ENCODE measurements at regions not wholly inside any gene's neighbourhood (a gene's known extent, or its start where the extent isn't known, plus 50 kb on each side); places are given as distances from the start of the nearest gene placed in this dataset.

DNA sequence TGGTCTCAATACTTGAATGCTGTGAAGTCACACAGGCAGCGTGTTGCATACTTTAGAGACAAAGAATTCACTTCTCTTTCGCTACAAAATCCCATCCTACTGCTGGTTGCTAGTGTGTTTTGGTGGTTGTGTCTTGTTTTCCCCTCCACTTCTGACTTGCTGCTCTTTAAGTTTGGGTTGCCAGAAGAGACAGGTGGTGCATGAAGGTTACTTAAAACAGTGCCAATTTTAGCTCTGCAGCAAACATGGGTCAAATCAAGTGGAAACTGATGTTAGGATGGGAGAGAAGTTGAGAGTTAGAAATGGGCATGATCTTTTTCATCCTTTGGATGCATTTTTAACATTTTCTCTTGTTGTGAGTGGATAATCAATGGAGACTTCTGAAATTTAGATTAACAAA is 136.2 kb upstream of the KCNH7 start:
- no peak for ATAC-seq

DNA sequence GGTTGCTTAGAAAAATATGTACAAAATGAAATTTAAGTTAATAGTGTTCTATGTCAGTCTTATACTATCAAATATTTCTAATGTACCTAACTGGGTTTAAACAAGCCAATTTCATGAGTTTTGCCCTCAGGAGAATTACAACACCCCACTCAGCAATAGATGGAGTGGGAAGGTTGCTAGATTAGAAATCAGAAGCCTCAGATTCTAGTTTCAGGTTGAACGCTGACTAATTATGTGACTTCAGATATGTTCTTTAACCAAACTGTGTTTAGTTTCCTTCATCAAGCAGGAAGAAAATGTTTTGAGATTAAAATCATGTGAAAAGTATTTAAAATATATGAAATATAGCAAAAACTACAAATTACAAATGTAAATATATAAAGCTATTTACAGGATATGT is 133.8 kb upstream of the KCNH7 start:
- DNase-seq (ENCODE audit: low spot score) (no peak), ATAC-seq (no peak)

More for the DNA sequence above, 136.2 kb upstream of the KCNH7 start:
- no peak for DNase-seq (ENCODE audit: low spot score)

DNA sequence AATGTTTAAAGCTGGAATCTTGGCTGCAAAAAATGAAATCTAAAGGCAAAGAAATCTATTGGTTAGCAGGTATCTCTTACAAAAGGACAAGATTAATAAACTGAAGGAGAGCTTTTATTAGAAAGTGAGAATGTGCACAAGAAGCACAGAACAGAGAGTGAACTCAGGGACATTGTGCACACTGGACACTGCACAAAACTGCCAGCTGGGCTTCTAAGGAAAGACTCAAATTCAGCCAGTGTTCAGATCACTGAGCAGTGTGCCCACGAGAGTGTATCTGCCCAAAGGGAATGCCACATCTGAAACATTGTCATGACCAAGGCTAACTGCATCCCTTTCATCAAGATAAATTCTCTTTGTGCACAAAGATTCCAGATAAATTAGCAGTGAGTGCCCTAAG is 129.7 kb upstream of the KCNH7 start:
- DNase-seq (ENCODE audit: low spot score) (no peak), ATAC-seq (no peak)

DNA sequence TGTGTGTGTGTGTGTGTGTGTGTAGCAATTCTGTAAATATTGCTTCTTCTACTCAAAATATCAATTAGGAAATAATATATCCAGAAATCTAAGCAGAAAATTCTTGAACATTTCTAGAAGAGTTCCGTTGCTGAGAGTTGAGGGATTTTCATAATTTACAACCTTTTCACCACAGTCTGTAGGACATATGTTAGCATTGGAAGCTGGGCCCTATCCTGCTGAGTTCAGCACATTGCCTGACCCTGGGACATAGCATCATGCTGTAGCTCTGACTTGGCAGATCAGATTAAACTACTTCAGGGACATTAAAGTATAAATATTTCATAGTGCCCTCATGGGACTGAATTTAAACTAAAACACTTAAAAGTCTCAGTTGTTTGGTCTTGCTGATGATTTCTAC is 129.2 kb upstream of the KCNH7 start:
- no peak for DNase-seq (ENCODE audit: low spot score)
- no peak for ATAC-seq

DNA sequence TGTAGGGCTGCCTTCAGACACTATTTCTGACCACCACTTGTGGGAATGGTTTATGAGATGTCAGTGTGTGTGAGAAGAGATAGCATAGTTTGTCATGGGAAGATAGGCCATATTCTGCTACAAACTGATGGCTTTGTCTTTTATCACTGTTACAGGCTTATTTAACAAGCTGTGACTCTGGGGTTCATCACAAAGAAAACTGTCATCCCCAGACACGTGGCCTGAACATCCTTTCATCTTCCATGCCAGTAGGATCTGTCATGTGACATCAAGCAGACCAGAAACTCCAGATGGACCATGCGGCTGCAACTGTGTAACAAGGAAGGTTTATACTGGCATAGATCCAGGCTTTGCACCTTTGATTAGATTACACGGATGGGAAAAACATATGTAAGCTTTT is 128.6 kb upstream of the KCNH7 start:
- ATAC-seq = no peak

DNA sequence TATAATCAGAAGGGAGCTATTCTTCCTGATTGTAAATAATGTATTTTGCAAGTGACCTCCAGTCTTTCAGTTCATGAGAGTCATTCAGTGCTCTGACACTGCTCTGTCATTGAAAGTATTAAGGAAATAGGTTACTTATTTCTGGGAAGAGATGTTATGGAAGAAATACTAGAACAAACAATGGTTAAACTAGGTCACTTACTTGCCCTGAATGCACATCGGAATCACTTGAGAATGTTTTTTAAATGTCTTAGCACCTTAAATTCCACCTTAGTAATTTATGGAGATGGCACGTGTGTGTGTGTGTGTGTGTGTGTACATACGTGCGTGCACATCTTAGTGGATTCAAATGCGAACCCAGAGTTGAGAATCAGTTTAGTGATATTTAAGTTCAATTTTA is 126.6 kb upstream of the KCNH7 start:
- DNase-seq (ENCODE audit: low spot score) (no peak), ATAC-seq (no peak)

More for the DNA sequence above, 128.6 kb upstream of the KCNH7 start:
- DNase-seq (ENCODE audit: low spot score) = no peak

DNA sequence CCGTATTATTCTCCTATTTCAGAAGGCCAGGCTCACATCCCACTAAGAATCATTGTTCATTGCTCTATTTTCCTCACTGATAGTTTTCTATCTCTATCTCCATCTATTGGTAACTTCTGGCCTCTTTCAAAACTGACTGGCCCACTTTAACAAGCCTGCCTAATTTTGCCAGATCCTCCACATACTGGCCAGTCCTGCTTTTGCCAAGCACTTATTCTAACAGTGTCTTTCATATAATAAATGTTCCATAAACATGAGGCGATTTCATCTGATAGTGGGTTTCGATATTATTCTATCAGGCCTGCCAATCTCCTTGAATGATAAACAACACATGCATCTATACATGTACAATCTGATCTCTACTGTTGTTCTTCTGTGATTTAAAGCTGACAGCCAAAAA is 125.9 kb upstream of the KCNH7 start:
- DNase-seq (ENCODE audit: low spot score) = no peak
- no peak for ATAC-seq

DNA sequence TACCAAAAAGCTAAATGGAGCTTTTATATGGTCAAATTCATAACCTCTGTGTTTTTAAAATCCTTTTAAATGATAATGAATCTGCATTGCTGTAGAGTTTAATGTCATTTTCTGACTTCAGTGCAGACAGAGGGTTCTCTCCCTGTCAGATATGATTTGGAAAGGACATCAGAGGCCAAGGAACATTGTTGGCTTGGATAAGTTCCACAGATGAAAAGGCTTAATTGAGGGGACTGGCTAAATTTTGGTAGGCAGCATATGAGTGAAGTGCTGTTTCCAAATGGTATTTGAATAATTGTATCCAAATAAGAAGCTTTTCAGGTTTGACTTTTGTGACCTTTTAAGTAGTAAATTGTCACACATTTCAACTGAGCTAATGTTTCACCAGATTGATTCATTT is 124.6 kb upstream of the KCNH7 start:
- ATAC-seq (no peak), DNase-seq (ENCODE audit: low spot score) (no peak)

DNA sequence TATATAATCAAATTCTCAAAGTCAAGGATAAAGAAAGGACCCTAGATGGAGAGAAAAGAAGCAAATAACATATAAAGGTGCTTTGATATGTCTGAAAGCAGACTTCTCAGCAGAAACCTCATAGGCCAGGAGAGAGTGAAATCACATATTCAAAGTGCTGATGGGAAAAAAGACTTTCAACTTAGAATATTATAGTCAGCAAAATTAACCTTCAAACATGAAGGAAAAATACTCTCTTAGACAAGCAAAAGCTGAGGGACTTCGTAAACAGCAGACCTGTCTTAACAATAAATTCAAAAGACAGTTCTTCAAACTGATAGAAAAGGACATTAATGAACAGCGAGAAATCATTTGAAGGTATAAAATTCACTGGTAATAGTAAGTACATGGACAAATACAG is 107.2 kb upstream of the KCNH7 start:
- ATAC-seq = no peak

DNA sequence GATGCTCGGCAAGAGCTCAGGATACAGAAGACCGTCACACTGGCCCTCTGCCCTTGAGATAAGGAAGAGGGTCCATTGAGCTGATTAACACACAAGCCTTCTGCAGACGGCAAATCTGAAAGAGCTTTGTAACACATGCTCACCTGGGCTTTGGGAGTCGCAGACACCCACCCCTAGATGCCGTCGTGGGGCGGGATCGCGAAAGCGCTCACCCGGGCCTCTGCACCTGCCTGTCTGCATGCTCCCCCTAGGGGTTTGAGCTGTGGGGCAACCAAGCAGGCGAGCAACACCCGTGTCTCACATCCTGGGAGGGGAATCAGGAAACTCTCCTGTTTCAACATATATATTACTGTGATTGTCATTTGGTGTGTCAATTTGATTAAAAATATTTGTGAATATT is 99.8 kb upstream of the KCNH7 start:
- ATAC-seq (no peak), DNase-seq (ENCODE audit: low spot score) (no peak)

More for the DNA sequence above, 107.2 kb upstream of the KCNH7 start:
- DNase-seq (ENCODE audit: low spot score) = no peak

DNA sequence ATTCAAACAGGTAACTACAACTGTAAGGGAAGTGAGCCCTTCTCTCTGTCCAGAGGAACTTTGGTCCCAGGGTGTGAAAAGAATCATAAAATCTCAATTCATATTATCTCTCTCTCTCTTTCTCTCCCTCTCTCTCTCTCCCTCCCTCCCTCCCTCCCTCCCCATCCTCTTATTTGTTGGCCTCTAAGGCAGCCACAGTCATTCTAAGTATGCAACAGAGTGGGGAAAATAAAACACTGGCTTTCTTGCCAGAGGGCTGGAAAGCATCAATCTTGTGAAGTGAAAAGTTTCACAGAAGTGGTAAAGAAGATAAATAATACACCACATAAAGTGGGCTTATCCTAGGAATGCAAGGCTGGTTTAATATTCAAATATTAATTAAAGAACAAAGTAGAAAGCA is 95.6 kb upstream of the KCNH7 start:
- no peak for DNase-seq (ENCODE audit: low spot score)
- ATAC-seq = no peak

DNA sequence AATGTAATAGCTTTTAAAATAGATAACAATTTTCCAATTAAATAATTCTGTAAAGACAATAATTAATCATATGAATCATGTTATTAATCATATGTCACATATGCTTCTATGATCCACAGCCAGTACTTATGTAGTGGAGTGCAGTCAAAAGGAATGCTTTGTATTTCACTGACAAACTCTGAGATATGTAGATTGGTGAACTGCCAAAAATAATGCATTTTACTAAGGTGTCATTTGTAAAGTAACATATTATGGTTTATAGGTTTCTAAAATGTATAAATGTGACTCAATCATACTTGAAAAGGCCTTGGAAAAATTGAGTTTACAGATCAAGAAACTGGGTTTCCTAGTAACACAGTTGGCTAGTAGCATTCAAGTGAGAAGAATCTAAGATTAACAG is 93.8 kb upstream of the KCNH7 start:
- no peak for DNase-seq (ENCODE audit: low spot score)
- no peak for ATAC-seq

DNA sequence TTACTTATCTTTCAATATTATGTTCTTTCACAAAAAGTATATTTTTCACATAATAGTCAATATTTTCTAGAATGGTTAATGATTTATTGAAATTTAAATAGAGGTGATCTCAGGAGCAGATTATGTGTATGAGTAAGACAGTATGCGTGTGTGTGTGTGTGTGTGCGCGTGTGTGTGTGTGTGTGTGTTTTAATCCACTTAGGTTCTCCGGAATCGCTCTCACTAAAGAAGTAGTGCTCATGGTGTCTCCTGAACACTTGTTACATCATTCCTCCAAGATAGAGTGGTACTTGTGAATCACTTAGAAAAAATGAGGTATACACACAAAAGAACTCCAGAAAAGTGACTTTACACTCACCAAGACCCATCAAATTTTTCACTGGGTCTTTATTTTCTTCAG is 91.0 kb upstream of the KCNH7 start:
- DNase-seq (ENCODE audit: low spot score) (no peak), ATAC-seq (no peak)

DNA sequence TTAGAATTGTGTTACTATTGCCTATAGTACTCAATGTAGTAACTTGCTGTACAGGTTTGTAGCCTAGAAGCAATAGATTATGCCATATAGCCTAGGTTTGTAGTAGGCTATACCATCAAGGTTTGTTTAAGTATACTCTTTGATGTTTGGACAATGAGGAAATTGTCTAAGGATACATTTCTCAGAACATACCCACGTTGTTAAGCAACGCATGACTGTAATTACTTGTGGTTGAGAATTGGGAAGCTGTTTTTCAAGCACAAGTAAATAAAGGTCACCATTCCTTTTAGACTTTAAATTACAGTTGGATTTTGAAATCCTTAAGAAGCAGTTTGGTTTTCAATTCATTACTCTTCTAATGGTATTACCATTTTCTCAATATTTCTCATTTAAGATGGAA is 89.8 kb upstream of the KCNH7 start:
- ATAC-seq (no peak), DNase-seq (ENCODE audit: low spot score) (no peak)

DNA sequence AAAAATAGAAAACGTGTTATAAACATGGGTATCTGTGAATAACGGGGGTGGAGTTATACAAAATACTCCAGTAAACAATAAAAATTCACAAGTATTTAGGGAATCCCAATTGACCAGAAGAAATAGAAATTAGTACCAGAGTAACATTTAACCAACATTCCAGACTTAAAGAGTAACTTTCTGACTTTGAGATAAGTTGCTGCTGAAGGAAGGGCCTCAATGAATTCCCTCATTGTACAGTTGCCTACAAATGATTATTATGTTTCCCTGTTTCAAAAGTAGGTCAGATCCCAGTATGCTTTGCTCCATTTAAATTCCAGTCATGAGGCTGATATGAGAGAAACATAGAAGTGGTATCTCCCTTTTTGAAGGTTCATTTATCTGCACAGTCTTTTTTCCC is 88.3 kb upstream of the KCNH7 start:
- DNase-seq (ENCODE audit: low spot score) = no peak
- no peak for ATAC-seq

DNA sequence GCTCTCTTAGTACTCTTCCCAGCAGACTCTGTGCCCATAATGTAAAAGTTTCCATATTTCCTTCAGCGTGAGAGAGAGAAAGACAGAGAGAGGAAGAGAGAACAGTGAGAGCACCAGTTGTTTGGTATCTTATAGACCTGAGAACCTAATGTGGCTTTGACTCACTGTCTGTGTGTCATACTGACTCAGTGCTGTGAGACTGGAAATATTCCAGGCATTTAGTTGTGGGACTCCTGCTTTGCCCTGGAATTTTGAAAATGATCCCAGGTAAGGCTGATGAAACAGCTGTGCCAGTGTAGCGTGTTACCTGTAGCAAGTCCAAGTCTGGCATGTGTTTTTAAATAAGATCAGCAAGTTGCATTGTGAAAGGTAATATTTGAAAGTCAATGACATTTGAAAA is 87.9 kb upstream of the KCNH7 start:
- ATAC-seq (no peak), DNase-seq (ENCODE audit: low spot score) (no peak)

DNA sequence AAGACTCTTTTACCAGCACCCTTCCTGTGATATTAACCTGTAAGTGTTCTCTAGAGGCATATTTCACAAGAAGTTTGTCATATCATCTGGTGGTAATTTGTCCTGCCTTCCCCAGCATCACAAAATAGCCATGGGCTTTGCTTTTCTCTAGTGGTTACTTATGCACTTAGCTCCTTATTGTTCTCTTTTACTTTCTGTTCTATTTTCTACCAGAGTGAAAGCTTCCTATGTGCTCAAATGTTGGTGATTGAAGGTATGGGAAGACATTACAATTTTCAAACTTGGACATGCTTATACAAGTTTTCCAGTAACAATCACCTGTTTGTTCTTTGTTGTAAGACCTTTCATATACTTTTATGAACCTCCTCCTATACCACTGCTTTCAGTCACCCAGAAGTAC is 87.0 kb upstream of the KCNH7 start:
- no peak for DNase-seq (ENCODE audit: low spot score)
- no peak for ATAC-seq

DNA sequence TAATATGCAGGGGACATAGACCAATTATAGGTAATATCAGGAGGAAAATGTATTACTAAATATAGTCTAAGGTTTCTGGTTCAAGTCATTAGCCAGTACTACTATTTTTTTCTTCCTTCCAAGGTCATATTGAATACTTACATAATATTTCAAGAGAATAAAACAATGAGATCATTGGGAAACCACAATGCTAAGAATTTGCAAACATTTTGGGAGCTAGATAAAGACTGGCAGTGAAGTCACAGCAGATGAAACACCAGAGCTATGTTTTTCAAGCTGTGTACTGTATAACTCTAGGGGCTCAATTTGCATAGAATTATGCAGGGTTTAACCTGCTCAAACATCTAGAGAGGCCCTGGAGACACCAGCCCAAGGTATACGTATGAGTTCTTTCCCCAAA is 80.5 kb upstream of the KCNH7 start:
- ATAC-seq (no peak), DNase-seq (ENCODE audit: low spot score) (no peak)

DNA sequence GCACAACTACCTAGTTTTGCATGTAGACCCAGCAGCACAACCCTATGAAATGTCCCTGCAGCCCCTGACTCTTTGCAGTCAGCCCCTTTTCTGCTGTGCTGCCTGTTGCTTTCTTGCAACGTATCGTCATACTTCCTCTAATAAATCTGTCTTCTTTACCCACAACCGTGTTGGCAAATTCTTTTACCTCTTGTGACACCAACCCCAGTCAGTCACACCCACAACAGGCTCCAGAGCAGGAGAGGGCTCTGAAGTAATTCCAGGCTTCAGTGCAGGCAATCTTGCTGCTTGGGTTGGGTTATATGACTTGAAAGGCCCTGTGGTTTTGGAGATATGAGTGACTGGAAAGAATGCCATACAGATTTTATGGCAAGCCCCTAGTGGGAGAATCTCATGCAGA is 79.1 kb upstream of the KCNH7 start:
- DNase-seq (ENCODE audit: low spot score) (no peak), ATAC-seq (no peak)

DNA sequence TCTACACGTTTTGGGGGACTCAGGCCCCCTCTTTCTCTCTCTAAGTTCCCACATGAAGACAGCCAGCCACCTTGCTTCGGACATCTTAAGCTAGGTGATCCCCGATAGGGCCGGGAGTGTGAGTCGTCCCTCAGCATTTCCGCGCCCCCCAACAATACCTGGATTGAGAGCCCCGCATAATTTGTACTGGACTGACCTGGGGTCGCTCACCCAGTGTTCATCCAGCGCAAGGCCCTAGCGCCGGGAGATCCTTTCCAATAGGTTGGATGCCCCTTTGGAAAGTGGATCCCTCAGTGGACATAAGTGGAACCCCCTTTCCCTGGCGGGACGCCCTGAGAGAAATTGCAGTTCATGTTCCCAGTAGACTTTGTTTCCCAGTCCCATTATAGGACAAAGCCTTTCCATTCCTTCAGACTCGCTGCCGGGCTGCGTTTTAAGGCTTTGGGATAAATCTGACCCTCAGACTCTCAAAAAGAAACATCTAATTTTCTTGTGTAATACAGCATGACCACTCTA is 77.8 kb upstream of the KCNH7 start:
- DNase-seq (ENCODE audit: low spot score) (no peak), ATAC-seq (no peak)

DNA sequence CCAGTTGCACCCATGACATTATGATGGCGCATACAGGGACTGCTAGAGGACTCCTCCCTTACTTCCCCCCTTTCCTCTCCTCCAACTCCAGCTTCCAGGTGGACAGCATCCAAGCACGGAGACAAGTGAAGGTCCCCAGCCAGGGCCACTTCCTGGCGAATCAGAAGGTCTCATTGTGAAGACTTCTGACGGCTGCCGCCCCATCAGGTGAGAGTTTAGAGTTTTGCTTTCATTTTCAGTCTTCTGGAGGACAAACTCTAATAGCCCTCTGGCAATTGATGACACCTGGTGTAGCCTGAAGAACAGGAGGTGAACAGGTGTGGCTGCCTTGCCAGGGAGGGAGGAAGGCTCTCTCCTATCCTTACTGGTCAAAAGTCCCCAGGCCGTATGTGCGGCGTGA is 77.3 kb upstream of the KCNH7 start:
- DNase-seq (ENCODE audit: low spot score) (no peak), ATAC-seq (no peak)

DNA sequence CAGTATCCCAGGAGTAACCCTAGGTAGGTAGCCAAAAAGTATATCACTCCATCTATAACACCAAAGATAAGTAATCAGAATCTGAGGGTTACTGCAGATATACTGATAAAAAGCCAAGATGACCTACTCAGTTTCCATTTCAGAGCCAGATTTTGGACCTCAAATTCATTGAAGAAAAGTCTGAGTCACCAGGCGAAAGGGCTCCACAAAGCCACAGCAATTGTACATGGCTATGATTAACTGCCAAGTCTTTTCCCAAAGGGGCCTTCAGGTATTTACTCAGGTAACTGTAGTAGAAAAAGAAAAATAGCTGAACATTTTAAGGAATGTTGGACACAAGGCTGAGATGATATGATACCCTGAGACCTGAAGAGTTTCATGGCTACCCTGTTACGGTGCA is 75.6 kb upstream of the KCNH7 start:
- DNase-seq (ENCODE audit: low spot score) = no peak
- ATAC-seq = no peak

DNA sequence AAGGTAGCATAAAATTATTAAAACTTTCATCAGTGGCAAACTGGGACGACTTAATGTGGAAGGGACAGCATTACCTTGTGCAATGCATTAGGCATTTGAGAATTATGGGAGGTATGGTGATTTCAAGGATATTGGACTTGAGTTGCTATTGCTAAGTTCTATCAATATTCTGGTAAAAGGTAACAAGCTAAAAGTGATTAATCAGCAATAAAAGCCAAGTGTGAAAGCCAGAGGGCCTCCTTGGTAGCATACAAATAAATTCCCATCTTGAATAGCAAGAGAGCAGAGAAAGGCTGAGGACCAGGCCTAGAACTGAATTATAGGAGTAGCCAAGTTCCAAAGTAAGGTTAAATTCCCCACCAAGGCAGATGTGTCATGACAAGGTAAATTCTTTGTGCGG is 74.2 kb upstream of the KCNH7 start:
- DNase-seq (ENCODE audit: low spot score) = no peak
- ATAC-seq = no peak

DNA sequence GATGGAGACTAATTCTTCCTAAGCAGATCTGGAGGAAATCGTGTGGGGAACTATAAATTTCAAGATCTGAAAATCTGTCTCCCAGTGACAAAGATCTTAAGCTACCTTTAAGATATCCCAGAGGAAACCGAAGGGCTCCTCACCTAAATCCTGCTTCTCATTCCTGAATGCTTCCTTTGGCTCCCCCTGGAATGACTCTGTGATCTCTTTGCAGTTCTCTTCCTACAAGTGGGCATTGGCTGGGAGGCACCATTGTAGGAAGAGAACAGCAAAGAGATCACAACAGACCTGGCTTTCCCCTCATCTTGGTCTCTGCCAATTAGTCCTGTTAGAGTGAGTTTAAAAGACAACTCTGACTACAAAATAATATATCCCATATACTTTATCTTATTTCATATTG is 70.0 kb upstream of the KCNH7 start:
- ATAC-seq (no peak), DNase-seq (ENCODE audit: low spot score) (no peak)

Data from left lobe of liver (tissue), 2 donors.